Effector memory CD4-positive, alpha-beta T cell (primary cell): ENCODE measurements at regions not wholly inside any gene's neighbourhood (a gene's known extent, or its start where the extent isn't known, plus 50 kb on each side); places are given as distances from the start of the nearest gene placed in this dataset.
"Not testable (repeated sequence)": the region's sequence is repeated elsewhere in the genome, so short reads cannot be mapped to it uniquely, and the experiment has no call there.

Experiments used
- DNase-seq, 3 donors: peaks; one replicate each; pipeline ENCODE4 v3.0.0-alpha.2; 2020
- H3K27ac ChIP-seq: 2 replicates; pipeline ENCODE4 v1.7.0; 2013; ENCODE audit warnings: mild to moderate bottlenecking, low read length, moderate library complexity; ENCODE audit not compliant: insufficient read depth, poor library complexity, severe bottlenecking
- H3K27me3 ChIP-seq: replicated peaks from 2 replicates; pipeline ENCODE4 v1.7.0; 2013; ENCODE audit warnings: mild to moderate bottlenecking, low read length; ENCODE audit not compliant: insufficient read depth, control insufficient read depth, poor library complexity, severe bottlenecking
- H3K36me3 ChIP-seq: 2 replicates; pipeline ENCODE4 v1.7.0; 2013; ENCODE audit warnings: mild to moderate bottlenecking, low read length, moderate library complexity; ENCODE audit not compliant: control insufficient read depth, insufficient read depth
- H3K4me1 ChIP-seq: 2 replicates; pipeline ENCODE4 v1.7.0; 2013; ENCODE audit warnings: low read length, mild to moderate bottlenecking; ENCODE audit not compliant: control insufficient read depth, insufficient read depth, poor library complexity, severe bottlenecking
- H3K4me3 ChIP-seq: 2 replicates; pipeline ENCODE4 v1.7.0; 2013; ENCODE audit warnings: low read length, low read depth, mild to moderate bottlenecking; ENCODE audit not compliant: insufficient read depth, poor library complexity, severe bottlenecking
- H3K9me3 ChIP-seq: 2 replicates; pipeline ENCODE4 v1.7.0; 2013; ENCODE audit warnings: mild to moderate bottlenecking, low read length, moderate library complexity; ENCODE audit not compliant: control insufficient read depth

DNA sequence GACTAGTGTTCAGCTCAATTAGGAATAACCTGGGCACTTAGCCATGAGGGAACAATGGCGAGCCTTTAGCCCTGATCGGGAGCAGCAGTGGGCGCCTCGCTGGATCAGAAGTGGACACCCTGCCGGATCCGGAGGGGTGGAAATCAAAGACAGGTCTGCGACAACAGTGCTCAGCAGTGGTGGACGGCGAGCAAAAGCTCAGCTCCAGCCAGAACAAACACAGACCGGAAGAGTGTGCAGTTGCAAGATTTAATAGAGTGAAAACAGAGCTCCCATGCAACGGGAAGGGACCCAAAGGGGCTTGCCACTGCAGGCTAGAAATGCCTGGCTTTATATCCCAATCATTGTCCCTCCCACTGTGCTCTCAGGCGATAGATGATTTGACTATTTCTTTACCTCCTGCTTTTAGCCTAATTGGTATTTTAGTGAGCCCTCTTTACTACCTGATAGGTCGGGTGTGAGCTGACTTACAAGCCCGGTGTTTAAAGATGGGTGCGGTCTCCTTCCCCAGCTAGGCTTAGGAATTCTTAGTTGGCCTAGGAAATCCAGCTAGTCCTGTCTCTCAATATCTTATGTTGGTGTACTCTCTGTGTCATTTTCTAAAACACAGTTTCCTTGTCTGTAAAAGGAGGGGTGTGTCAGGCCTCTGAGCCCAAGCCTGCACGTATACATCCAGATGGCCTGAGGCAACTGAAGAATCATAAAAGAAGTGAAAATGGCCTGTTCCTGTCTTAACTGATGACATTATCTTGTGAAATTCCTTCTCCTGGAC lies 1258.8 kb upstream of the TENM4 start:
- not testable (repeated sequence) for H3K36me3 ChIP-seq, H3K27me3 ChIP-seq, H3K4me3 ChIP-seq, H3K27ac ChIP-seq, DNase-seq, H3K4me1 ChIP-seq, H3K9me3 ChIP-seq

DNA sequence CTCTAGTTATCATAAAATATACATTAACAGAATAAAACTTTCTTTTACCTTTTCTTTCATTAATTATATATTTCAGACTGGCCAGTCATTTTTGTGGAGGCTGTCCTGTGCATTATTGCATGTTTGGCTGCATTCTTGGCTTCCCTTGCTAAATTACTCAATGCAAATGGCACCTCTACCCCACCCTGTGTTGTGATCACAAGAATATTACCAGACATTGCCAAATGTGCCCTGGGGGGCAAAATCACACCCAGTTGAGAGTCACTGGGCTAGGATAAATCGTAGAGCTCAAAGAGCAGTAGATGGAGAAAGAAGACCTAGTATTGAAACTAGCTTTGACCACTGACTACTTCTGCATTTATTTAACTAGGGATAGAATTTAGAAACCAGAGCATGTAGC lies 1257.8 kb upstream of the TENM4 start:
- Histone ChIP-seq H3K9me3 (no peaks in the 10 kb centered on the region), H3K4me3 (no peak overlapping the region), H3K36me3 (no peaks in the 10 kb centered on the region), H3K27ac (no peak overlapping the region), H3K4me1 (no peaks in the 10 kb centered on the region), H3K27me3 (no peaks in the 10 kb centered on the region)
- no peak for DNase-seq

DNA sequence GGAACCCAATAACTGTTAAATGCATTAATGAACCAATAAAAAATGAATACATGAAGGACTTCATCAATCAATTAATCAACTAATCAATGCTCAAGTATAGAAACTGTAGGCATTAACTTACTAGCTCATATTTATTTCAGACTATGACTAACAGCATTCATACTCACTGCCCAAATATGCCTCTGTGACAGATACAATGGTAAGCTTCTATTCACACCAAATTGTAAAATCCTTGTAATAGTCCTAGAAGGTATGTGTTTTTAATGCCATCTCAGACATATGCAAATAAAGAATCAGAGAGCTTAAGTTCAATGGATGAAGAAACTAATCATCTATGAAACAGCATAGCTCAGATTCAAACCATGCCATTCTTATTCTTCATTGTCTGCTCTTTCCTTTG lies 1253.6 kb upstream of the TENM4 start:
- DNase-seq: no peak
- Histone ChIP-seq H3K4me3 (no peak overlapping the region), H3K27ac (no peak overlapping the region), H3K9me3 (no peaks in the 10 kb centered on the region), H3K27me3 (no peaks in the 10 kb centered on the region), H3K36me3 (no peaks in the 10 kb centered on the region), H3K4me1 (no peaks in the 10 kb centered on the region)

DNA sequence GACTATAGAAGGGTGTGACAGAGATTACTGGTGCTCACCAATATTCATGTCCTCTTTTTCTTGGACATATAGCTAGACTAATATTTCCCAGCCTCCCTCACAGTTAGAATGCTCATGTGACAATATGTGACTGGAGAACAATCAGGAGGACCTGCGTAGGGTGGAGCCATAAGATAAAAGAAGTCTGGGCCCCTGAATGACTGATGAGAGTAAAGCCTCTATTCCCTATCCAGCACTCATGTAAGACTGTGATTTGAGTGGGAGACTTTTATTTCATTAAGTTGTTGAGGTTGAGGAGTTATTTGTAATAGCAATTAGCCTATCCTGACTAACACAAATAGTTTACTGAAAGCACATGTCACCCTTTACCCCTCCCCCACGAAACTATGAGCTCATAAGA lies 1247.1 kb upstream of the TENM4 start:
- H3K9me3 ChIP-seq: no peaks in the 10 kb centered on the region
- no peak overlapping the region for H3K27ac ChIP-seq
- H3K4me1 ChIP-seq: no peaks in the 10 kb centered on the region
- H3K4me3 ChIP-seq: no peak overlapping the region
- no peak for DNase-seq
- no peaks in the 10 kb centered on the region for H3K27me3 ChIP-seq
- no peaks in the 10 kb centered on the region for H3K36me3 ChIP-seq

DNA sequence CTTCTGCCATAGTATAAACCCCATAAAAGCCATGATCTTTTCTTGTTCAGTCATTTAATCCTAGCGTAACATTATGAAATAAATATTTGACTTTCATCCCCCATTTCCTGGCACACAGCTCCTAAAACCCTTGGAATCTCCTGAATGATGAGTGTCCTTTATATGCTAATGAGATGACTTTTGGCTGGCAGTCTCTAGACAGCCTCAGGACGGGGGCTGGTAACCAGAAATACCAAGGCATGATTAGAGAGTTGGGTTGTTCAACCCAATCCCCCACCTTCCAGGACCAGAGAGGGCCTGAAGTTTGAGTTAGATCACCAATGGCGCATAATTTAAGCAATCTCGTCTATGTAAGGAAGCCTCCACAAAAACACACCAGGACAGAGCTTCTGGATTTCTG lies 1246.1 kb upstream of the TENM4 start:
- H3K27me3 ChIP-seq: no peaks in the 10 kb centered on the region
- H3K36me3 ChIP-seq: no peaks in the 10 kb centered on the region
- H3K4me3 ChIP-seq: no peak overlapping the region
- no peaks in the 10 kb centered on the region for H3K4me1 ChIP-seq
- H3K9me3 ChIP-seq: no peaks in the 10 kb centered on the region
- no peak for DNase-seq
- no peak overlapping the region for H3K27ac ChIP-seq

DNA sequence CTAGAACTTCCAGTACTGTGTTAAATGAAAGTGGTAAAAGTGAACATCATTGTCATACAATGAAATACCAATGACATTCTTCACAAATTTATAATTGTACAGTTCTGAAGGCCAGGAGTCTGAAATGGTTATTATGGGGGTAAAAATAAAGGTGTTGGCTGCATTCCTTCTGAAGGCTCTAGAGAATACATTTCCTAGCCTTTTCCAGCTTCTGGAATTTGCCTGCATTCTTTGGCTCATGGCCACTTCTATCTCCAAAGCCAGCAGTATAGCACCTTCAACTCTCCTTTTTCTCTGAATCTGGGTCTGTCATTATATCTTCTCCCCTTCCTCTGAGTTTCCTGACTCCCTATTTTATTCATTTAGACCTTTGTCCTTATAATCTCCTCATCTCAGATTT lies 1232.7 kb upstream of the TENM4 start:
- no peaks in the 10 kb centered on the region for H3K27me3 ChIP-seq
- H3K4me3 ChIP-seq: no peak overlapping the region
- no peak overlapping the region for H3K27ac ChIP-seq
- H3K9me3 ChIP-seq: no peaks in the 10 kb centered on the region
- DNase-seq: no peak
- no peaks in the 10 kb centered on the region for H3K36me3 ChIP-seq
- no peaks in the 10 kb centered on the region for H3K4me1 ChIP-seq

DNA sequence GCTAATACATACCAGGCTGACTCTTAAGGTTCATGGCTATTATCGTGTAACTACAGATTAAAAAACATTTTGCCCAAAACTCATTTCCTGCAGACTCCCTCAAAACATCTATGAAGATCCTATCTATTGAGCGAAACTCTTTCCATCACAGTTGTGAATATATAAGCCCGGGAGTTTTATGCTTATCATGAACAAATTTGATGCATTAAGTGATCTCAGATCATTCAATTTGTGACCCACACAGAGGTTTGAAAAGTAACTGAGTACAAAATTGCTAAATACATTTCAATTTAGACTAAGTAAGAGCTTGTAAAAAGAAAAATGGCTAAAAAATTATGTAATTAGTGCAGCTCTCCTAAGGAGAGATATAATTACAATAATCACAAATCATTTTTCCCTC lies 1228.8 kb upstream of the TENM4 start:
- DNase-seq: no peak
- Histone ChIP-seq H3K27ac (no peak overlapping the region), H3K27me3 (no peaks in the 10 kb centered on the region), H3K36me3 (no peaks in the 10 kb centered on the region), H3K4me3 (no peak overlapping the region), H3K9me3 (no peaks in the 10 kb centered on the region), H3K4me1 (no peaks in the 10 kb centered on the region)

DNA sequence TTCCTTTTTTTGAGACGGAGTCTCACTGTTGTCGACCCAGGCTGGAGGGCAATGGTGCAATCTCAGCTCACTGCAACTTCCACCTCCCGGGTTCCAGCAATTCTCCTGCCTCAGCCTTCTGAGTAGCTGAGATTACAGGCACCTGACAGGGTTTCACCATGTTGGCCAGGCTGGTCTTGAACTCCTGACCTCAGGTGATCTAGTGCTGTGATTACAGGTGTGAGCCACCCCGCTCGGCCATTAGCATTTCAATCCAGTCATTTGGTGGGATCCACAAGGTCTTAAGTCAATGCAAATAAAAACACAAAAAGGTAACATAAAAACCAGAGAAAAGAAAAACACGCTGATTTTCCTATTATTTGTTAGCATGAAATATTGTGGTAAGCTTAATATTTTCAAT lies 1227.2 kb upstream of the TENM4 start:
- no peaks in the 10 kb centered on the region for H3K36me3 ChIP-seq
- H3K4me1 ChIP-seq: no peaks in the 10 kb centered on the region
- no peak overlapping the region for H3K27ac ChIP-seq
- H3K27me3 ChIP-seq: no peaks in the 10 kb centered on the region
- no peaks in the 10 kb centered on the region for H3K9me3 ChIP-seq
- H3K4me3 ChIP-seq: no peak overlapping the region
- DNase-seq: no peak

DNA sequence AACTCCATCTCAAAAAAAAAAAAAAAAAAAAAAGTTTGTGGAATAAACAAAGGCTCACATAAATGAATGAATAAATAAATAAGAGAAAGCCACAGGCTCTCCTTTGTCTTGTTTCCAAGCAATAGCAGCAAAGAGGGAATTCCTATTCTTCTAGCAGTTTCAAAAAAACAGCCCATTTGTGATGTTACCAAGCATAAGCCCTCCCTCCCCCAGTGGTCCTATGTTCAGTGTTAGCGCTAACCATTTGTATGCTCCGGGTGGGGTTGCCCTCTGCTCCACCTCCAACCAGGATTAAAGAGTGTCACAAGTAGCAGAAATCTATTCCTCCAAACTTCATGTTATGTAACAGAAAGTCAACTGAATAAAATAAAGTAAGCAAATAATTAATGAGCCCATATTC lies 1215.0 kb upstream of the TENM4 start:
- no peaks in the 10 kb centered on the region for H3K4me1 ChIP-seq

DNA sequence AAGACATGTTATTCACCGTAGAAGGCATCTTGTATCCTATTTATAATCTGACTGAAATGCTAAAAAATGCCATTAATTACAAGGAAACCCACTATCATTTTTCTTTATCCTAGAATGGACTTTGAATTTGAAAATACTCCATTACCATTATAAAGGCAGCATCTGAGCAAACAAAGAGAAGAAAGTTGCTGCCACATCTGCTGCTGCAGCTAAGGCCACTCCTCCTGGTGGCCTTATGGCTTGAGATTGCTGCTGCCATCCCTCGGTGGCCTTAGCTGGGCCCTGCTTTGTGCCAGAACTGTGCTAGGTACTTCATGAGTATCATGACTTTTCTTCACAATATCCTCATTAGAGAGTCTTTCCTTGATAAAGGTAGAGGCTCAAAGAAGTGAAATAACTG lies 1210.1 kb upstream of the TENM4 start:
- Histone ChIP-seq H3K27me3 (no peaks in the 10 kb centered on the region), H3K9me3 (no peaks in the 10 kb centered on the region)

More for the DNA sequence above, 1215.0 kb upstream of the TENM4 start:
- Histone ChIP-seq H3K27ac (no peak overlapping the region), H3K9me3 (no peaks in the 10 kb centered on the region), H3K27me3 (no peaks in the 10 kb centered on the region), H3K36me3 (no peaks in the 10 kb centered on the region), H3K4me3 (no peak overlapping the region)
- no peak for DNase-seq

More for the DNA sequence above, 1210.1 kb upstream of the TENM4 start:
- Histone ChIP-seq H3K36me3 (no peaks in the 10 kb centered on the region), H3K4me1 (no peaks in the 10 kb centered on the region), H3K4me3 (no peak overlapping the region), H3K27ac (no peak overlapping the region)
- DNase-seq: no peak
